ENCODE measurements at regions not wholly inside any gene's neighbourhood (a gene's known extent, or its start where the extent isn't known, plus 50 kb on each side); places are given as distances from the start of the nearest gene placed in this dataset.

DNA sequence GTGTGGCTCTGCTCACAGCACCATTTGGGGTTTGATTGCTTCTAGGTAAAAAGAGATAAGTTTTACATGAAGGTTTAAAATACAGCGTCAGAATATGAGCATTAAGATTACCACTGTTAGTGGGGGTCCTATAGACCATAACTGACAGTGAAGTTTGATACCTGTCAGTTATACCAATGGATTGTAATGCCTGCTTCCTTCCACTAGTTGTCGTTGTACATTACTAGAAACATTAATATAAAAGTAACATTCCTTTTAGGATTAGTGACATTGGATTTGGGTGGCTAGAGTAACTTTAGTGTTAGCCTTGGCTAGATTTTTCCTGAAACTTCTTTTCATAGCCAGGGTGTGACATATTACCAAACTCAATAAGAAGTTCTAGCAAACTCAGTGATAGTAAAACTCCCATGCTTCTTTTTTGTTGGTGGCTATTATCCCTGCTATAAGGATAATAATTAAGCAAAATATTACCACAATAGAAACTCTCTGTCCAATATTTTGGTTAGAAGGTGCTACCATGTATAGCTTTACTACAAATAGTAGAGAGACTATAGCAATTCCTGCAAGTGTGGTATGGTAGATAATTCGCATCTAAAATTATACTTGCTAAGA lies 57.1 kb downstream of the FAM181B start:
- DNase-seq (ENCODE audit: low read depth in 2 of 3, low spot score in 2 of 3): no peak

GRCh38 chr11:82675838-82676237 lies 57.8 kb downstream of the FAM181B start:
- DNase-seq (ENCODE audit: low read depth in 2 of 3, low spot score in 2 of 3): no peak

DNA sequence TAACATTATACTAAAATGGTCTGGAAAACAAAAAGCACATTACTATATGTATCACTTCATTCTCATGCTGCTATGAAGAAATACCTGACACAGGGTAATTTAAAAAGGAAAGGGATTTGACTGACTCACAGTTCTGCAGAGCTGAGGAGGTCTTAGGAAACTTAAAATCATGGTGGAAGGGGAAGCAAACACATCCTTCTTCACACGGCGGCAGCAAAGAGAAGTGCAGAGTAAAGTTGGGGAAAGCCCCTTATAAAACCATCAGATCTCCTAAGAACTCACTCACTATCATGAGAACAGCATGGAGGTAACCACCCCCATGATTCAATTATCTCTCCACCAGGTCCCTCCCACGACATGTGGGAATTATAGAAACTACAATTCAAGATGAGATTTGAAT lies 60.0 kb downstream of the FAM181B start:
- no peak for DNase-seq (ENCODE audit: low read depth in 2 of 3, low spot score in 2 of 3)

DNA sequence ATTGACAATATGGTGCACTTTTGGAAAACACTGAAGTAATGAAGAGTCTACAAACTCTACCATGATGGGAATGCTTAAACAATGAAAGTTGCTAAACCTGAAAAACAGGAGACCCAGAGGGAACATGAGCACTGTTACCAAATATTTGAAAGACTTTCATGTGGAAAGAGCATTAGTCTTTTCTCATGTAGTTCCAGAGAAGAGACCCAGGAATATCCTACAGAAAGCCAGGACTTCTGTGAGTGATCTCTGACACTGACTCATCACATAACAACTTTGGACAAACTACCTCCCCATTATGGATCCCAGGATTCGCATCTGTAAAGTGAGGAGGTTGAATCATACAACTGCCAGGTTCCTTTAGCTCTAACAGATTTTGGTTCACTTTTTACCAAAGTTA lies 62.2 kb downstream of the FAM181B start:
- no peak for DNase-seq (ENCODE audit: low read depth in 2 of 3, low spot score in 2 of 3)

DNA sequence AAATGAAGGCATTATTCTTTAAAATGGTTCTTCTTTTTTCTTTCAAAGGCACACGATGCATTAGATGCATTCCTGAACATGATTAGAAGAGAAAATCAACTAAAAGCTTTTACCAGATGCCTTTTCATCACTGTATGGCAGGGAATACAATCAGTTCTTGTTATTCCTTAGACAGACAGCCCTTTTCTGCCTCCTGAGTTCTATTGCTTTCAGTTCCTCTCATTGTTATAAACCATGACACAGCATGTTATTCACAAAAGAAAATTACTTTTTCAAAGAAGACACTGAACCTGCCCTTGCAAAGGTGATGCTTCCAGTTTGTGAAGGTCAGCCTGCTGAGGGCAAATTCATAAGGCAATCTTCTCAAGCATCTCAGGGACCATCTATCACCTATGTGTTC lies 70.1 kb downstream of the FAM181B start:
- no peak for DNase-seq (ENCODE audit: low read depth in 2 of 3, low spot score in 2 of 3)

- no peak for DNase-seq (ENCODE audit: low read depth in 2 of 3, low spot score in 2 of 3)
These were observed 79.9 kb downstream of the FAM181B start for GRCh38 chr11:82653752-82654151.

DNA sequence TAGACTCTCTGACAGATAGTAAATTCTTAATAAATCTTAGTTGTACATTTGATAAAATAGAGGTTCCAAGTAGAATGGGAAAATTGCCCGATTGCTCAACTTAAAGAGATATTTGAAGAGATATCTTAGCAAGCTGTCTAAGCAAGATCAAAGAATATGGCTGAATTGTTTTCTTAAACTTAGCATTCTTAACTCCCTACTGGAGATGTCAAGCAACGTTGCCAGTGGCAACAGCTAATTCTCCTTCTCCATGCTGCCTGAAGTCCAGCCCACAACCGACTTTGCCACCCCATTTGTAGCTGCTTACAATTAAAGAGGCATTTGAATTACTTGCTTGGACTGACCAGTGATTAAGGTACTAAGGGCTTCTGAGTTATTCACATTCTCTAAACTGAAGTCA lies 94.4 kb downstream of the FAM181B start:
- DNase-seq (ENCODE audit: low read depth in 2 of 3, low spot score in 2 of 3): no peak

GRCh38 chr11:82636615-82637014 lies 97.0 kb downstream of the FAM181B start:
- DNase-seq (ENCODE audit: low read depth in 2 of 3, low spot score in 2 of 3): no peak

DNA sequence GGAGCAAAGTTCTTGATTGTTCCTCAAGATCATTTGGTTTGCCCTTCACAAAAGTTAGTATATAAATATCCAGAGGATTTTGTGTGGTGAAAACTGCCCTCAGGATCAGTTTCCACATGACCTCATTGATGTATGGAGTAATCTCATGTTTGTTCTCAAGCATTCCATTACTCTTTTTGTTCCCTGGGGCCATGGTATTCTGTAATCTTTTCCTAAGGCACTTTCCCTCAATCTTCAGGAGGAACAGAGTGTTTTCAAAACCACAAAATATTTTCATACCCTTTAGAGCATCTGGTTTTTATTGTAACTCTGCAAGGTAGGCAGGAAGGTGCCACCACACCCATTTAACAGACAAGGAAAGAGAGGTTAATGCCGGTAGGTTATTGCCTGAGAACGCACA lies 99.6 kb downstream of the FAM181B start:
- DNase-seq (ENCODE audit: low read depth in 2 of 3, low spot score in 2 of 3): no peak

DNA sequence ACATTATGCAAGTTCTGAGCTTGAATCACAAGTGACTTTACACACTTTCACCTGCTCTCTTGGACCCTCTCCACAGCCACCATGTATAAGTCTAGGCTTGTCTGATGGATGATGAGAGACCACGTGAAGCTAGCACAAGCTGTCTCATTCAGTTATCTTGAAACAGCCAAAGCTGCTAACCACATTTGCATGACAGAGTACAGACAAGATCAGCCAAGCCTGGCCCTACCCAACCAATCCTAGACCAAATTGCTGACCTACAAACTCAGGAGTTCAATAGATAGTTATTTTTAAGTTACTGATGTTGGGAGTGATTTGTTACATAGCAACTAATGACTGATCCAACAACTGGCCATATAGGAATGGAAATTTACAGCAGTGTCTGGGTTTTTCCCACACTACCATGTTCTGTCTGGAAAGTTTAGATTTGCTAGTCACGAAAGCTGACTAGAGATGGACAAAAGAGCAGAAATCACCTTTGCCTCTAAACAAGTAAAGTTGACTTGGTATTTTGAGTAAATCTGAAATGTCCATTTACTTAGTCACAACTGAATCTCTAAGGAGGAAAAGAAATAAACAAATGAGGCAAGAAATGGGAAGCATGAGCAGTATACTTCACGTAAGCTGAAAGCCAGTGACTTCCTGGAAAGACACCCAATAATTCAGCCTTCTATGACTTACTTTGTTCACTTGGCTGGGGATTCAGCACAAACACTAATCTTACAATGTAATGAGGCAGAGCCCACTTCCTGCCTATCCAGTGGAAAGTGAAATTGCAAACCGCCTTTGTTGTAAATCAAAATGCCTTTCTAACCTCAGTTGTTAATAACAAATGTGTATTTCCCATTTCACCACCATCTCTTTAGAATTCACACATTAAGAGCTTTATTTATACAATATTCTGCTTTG lies 101.7 kb downstream of the FAM181B start:
- DNase-seq (ENCODE audit: low read depth in 2 of 3, low spot score in 2 of 3): peak in 2 of 3 donors; percentile 28 to 76

- no peak for DNase-seq (ENCODE audit: low read depth in 2 of 3, low spot score in 2 of 3)
These were observed 123.0 kb downstream of the FAM181B start for GRCh38 chr11:82610671-82611070.

DNA sequence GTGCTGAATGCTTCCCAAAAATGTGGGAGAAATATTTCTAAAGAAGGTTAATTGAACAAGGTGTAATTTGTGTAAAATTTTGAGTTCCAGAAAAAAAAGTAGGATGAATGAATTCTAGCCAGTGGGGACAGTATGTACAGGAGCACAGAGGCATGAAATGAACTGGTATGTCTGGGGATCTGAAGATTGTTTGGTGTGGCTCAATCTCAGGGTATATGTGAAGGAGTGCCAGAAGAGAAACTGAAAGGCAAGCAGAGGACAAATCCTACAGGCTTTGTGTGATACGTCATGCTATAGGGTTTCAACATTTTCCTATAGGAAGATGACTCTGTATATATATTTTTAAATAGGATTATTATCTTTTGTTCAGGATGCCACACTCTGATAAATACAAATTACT lies 126.9 kb downstream of the FAM181B start:
- DNase-seq (ENCODE audit: low read depth in 2 of 3, low spot score in 2 of 3): no peak

GRCh38 chr11:82601711-82602110 lies 132.0 kb downstream of the FAM181B start:
- DNase-seq (ENCODE audit: low read depth in 2 of 3, low spot score in 2 of 3): no peak

- DNase-seq (ENCODE audit: low read depth in 2 of 3, low spot score in 2 of 3): no peak
These were observed 133.8 kb downstream of the FAM181B start for GRCh38 chr11:82599836-82600235.

GRCh38 chr11:82586581-82586980 lies 147.1 kb downstream of the FAM181B start:
- no peak for DNase-seq (ENCODE audit: low read depth in 2 of 3, low spot score in 2 of 3)

GRCh38 chr11:82577246-82577645 lies 156.4 kb downstream of the FAM181B start:
- DNase-seq (ENCODE audit: low read depth in 2 of 3, low spot score in 2 of 3): no peak

DNA sequence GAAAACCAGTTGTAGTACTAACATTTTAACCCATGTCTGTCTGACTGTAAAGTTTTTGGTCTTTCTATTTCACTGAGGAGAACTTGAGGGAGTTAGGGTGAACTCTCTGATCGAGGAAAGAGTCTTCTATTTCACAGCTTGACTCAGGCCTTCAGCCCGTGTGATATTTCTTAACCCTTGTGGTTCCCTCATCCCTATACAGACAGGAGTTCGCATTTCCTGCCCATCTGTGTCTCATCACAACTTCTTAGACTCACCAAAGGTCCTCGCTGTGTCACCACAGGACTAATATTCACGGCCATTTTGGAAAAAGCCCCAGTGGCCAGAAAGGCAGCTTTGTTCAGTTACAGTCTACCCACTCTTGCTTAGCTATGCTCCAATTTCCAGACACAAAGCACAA lies 172.8 kb downstream of the FAM181B start:
- DNase-seq (ENCODE audit: low read depth in 2 of 3, low spot score in 2 of 3): no peak

DNA sequence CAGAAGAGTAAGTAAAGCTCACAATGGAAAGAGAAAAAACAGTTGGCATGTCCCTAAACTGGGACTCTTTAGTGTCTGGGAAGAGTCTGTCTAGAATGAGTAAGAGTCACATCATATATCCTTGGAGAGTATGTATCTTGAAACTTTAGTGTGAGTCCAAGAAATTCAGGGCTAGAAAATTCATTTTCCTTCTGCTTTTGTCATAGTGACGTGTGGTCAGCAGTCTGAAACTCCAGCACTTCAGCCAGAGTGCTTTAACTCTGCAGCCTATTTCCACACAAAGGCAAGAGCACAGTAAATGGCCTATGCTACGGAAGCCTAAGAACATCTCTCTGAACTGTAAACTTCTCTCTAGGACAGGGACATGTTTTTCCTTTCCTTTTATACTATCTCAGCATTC lies 174.1 kb downstream of the FAM181B start:
- no peak for DNase-seq (ENCODE audit: low read depth in 2 of 3, low spot score in 2 of 3)

GRCh38 chr11:82557274-82557673 lies 176.4 kb downstream of the FAM181B start:
- DNase-seq (ENCODE audit: low read depth in 2 of 3, low spot score in 2 of 3): peak in 2 of 3 donors; percentile 1 to 43

GRCh38 chr11:82556210-82556609 lies 177.5 kb downstream of the FAM181B start:
- DNase-seq (ENCODE audit: low read depth in 2 of 3, low spot score in 2 of 3): no peak

DNA sequence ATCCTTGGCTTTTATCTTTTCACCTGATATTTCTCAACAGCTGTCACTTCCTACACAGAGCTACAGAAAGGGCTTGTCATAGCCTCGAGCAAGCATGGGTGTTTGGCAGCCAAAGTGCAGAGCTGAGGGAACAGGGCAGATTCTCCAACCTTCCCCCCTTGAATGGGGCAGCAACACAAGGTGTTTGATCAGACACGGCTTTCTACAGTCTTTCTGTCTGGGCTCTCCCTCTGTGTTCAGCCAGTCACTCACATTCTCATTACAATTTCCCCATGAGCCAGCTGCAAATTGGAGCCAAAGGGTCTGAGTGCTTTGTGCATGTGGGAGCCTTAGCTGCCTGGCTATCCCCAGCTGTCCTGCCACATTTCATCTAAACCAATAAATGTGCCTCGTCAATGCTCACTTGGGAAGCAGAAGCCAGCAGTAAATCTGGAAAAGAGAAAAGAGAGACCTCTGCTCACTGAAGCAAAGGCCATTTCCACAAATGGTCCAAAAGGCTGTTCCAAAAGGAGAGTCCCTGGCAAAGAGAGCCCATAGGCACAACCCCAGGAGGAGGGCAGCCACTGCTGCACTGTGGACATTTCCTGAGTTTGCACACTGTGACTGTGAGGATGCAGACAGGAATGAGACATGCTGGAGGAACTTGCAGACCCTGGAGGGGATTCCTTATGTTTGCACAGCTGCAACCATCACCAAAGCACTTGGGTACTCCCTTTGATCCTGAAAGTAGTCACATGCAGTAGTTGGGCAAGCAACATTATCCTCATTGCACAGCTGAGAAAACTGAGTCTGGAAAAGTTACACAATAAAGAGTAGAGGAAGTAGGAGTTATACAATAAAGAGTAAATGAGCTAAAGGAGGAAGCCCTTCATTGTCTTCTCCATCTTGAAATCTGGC lies 186.8 kb downstream of the FAM181B start:
- no peak for DNase-seq (ENCODE audit: low read depth in 2 of 3, low spot score in 2 of 3)

All from hematopoietic multipotent progenitor cell (in vitro differentiated cells).